ENCODE measurements at regions not wholly inside any gene's neighbourhood (a gene's known extent, or its start where the extent isn't known, plus 50 kb on each side); places are given as distances from the start of the nearest gene placed in this dataset.

- no peak for DNase-seq
These were observed 179.1 kb upstream of the FAT4 start for GRCh38 chr4:125135652-125136051.

- no peak for DNase-seq
These were observed 182.0 kb upstream of the FAT4 start for GRCh38 chr4:125132729-125133128.

- no peak for DNase-seq
These were observed 182.7 kb upstream of the FAT4 start for GRCh38 chr4:125131891-125132680.

DNA sequence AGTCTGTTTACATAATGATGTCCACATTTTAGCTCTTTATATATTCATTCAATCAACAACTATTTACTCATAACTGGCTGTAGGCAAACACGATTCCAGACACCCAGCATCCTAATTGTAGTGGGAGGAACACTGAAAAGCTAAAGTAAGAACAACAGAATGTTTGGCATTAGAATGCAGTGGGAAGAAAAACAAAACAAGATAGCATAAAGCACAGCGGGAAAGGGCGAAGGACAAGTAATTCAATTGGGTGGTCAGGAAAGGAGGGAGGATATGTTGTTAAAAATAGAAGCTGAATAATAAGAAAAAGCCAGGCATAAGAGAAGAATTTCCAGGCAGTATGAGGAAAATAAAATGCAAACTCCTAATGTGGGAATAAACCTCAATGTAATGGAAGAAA lies 189.5 kb upstream of the FAT4 start:
- no peak for DNase-seq

GRCh38 chr4:125123570-125124109 lies 191.1 kb upstream of the FAT4 start:
- DNase-seq = no peak

- DNase-seq = no peak
These were observed 193.2 kb upstream of the FAT4 start for GRCh38 chr4:125121581-125121980.

DNA sequence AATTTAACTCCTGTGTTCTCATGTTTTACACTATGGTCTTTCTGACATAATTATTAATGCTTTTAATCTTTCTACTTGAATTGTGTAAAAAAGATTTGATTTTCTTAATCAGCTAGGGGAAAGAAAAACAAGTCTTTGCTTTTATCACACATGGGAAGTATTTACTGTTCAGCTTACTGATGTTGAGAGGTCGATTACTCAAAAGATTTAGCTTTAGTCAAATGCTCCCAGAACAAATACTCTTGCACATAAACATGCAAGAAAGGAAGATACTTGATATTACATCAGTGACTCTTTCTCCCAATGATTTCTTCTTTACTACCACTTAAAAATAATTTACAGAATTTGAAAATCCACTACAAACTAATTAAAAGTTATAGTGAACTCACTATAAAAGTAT lies 198.3 kb upstream of the FAT4 start:
- DNase-seq = no peak

DNA sequence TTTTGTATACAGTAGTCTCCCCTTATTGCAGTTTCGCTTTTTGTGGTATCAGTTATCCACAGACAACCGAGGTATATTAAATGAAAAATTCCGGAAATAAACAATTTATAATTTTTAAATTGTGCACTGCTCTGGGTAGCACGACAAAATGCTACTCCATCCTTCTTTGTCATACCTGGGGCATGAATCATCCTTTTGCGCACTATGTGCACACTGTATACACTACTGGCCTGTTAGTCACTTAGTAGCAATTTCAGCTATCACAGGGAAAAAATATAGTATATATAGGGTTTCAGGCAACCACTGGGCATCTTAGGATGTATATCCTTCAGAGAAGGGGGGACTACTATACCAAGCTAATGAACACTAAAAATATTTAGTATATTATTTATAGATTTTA lies 198.8 kb upstream of the FAT4 start:
- DNase-seq = no peak

DNA sequence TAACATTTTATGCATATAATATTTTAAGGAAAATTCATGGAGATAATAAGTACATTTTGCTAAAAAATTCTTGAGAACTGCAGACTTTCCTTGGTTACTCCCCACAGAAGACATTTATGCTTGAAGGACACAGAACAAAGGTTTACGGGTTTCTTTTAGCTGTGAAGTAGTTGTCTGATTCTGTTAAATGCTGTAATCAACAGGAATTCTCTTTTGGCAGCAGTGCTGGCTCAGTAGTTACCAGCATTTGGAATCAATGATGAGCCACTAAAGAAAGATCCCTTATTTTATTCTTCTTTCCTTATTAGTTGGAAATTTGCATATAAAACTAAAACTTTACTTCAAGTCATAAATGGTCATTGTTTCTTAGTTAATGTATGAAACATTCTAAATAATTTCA lies 199.3 kb upstream of the FAT4 start:
- no peak for DNase-seq

GRCh38 chr4:125112536-125112935 lies 202.2 kb upstream of the FAT4 start:
- DNase-seq = no peak

- DNase-seq = no peak
These were observed 203.4 kb upstream of the FAT4 start for GRCh38 chr4:125111323-125111722.

DNA sequence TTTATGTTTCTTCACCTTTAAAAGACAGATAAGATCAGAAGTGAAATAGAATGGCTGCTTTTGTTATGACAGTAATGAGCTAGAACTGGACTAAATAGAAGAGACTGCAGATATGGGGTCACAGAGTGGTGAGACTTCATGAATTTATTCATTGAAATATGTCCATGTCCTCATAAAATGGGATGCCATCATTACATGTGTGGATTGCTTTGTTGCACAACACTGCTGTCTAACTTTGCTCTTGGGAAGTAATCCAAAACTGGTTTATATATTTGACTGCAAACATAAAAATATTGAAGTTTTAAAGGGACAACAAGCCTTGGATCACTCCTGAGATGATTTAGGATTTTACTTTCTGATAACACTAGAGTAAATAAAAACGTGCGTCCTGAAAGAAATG lies 209.2 kb upstream of the FAT4 start:
- no peak for DNase-seq

- no peak for DNase-seq
These were observed 210.1 kb upstream of the FAT4 start for GRCh38 chr4:125104616-125105015.

DNA sequence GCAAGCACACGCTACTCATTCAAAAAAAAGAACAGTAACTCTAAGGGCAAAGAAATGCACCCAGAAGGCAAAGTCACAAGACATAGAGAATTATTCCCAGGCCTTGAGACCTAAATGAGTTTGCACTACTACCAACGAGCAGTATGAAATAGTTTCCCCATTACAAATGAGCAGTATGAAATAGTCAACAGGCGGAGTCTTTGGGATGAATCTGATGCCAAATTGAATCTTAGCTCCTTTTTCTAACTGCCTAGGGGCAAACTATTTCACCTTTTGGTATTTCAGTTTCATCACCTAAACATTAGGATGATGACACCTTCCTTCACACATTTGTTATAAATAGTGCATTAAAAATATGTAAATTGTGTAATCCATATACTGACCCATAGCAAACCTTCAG lies 213.0 kb upstream of the FAT4 start:
- no peak for DNase-seq

DNA sequence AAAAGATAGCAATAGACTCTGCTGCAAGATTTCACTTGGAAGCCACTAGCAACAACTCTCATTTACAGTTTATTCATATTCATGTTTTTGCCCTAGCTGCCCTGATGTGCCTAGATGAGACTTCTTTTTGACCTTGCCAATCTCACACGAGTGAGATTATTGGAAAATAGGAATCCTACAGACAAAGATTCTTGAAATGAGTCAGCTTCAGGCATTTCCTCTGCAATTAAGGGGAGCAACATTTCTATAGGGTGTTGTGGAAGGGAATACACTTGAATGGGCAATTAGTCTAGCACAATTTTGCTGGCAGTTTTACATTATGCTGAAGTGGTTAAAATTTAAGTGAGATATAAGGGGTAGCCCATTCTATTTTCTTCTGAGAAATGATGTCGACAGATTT lies 217.0 kb upstream of the FAT4 start:
- no peak for DNase-seq

DNA sequence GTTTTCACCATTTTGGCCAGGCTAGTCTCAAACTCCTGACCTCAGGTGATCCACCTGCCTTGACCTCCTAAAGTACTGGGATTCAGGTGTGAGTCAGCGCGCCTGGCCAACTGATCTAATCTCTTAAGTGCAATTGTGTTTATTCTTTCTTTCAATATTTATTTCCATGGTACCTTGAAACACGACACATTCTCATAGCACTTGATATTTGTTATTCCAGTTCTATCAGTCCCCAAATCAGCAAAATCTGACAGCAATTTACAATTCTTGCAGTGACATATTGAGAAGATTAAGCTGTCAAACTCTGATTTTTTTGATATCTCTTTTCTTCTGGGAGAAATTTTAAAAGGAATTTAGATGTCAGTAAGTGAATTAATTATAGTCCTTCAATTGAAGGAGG lies 218.1 kb upstream of the FAT4 start:
- DNase-seq = no peak

DNA sequence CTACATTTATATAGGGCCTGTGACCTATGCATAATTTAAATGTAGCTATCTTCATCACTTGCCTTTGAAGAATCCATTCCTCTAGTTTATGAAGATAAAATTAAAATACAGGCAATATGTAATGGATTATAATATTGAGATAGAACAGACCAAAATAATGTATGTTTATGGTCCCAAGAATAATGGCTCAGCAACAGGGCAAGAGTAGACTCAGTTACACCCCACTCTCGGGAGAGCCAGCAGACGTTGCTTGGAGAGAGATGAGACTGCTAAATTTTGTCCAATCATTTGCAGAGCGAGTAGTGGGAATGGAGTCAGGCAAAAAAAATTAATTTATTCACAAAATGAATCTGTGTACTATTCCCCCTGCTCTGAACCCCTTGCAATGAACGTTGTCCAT lies 223.2 kb upstream of the FAT4 start:
- no peak for DNase-seq

DNA sequence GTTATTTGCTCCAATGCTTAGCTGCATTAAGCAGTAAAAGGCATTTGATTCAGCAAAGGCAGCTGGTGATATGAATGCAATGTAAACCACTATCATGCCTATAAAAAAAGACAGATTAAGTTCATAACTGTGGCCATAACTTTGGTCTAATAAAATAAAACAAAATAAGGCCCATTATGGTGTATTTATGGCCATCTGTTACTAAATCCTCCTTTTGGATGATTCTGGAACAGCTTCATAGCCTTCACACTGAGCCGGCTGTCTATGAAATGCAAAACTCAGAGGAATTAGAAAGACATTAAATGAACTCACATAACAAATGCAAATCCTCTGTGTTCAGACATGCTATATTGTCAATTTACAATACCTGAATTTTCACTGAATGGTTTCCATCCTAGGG lies 223.7 kb upstream of the FAT4 start:
- peak; percentile 4 to 5 for DNase-seq

- DNase-seq = no peak
These were observed 230.1 kb upstream of the FAT4 start for GRCh38 chr4:125084608-125085007.

DNA sequence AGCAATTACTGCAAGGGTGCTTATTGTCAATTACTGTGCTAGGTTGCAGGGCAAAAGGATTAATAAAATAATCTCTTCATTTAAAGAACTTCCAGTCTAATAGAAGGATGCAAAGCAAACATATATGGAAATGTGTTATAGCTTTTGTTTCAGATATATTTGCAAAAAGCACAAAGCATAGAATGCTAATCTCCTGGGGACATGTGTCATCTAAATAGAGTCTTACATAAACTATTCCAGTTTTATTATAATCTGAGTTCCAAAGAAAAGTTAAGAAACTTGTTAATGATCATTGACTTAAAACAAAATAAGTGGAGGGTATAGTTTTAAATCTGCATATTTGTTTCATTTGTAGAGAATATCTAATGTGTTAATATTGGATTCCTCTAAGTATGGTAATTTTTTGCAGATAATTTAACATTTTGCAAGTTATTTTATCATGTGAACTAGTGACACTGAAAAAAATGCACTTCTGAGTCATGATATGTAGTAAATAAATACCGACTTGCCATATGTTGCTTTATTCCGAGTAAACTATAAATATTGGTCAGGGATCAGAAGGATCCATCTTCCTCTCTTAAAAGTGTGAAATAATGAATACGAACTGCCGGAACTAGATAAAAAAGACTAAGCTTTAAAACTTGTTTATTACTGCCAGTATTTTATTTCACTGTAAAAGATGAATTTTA lies 231.9 kb upstream of the FAT4 start:
- no peak for DNase-seq

GRCh38 chr4:125072269-125072668 lies 242.5 kb upstream of the FAT4 start:
- no peak for DNase-seq

DNA sequence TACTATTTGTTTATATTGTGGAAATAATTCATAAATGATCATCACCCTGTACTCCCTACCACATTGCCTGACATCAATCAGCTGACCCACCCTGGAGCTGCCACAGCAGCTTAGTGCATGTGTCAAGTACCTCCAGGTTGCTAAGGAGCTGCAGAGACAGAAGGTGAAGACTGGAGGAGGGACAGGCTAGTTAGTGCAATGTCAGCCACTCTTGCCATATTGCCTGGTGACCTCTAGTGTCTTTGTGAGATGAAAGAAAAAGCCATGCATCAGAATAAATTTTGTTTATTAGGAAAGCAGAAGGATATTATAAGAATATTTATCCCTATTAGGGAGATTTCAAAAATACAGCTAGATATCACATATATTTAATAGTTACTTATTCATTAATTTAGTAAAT lies 243.9 kb upstream of the FAT4 start:
- no peak for DNase-seq

- DNase-seq = no peak
These were observed 252.4 kb upstream of the FAT4 start for GRCh38 chr4:125062115-125063050.
